H1 (cell line): ENCODE measurements at regions not wholly inside any gene's neighbourhood (a gene's known extent, or its start where the extent isn't known, plus 50 kb on each side); places are given as distances from the start of the nearest gene placed in this dataset.

ENCODE experiments used
- CTCF ChIA-PET: fragments of 300-600 bp; sonication (Branson Sonifier 250); formaldehyde crosslinking; loops from one replicate; lab custom pipeline; 2021; ENCODE audit not compliant: partially characterized antibody; lab: Charles Lee
- POLR2A ChIA-PET: fragments of 300-600 bp; sonication (Branson Sonifier 250); formaldehyde crosslinking; loops from one replicate; lab custom pipeline; 2021; ENCODE audit warnings: inconsistent platforms; ENCODE audit not compliant: partially characterized antibody; lab: Charles Lee
- DNase-seq, 2 experiments: peaks; one replicate each; pipeline versions ENCODE4 v3.0.0 to v3.0.0-alpha.2; 2010 to 2022; ENCODE audit warnings: low spot score in 2 of 2, low read depth in 1 of 2, mixed read lengths in 1 of 2
- FAIRE-seq: peaks from 2 replicates; lab custom pipeline; 2011; peaks lifted over from hg19 to GRCh38; lab: Jason Lieb, UNC
- H2AFZ ChIP-seq: 2 replicates; pipeline ENCODE4 v1.8.1; 2012; ENCODE audit warnings: low read length, inconsistent platforms
- H2AK5ac ChIP-seq: 2 replicates; pipeline ENCODE4 v1.6.1; 2013; ENCODE audit warnings: low read depth, low read length
- H2BK120ac ChIP-seq: replicated peaks from 2 replicates; pipeline ENCODE3; 2013; ENCODE audit warnings: low read depth, low read length, inconsistent platforms
- H2BK12ac ChIP-seq: 2 replicates; pipeline ENCODE4 v1.6.1; 2013; ENCODE audit warnings: low read depth, low read length
- H2BK15ac ChIP-seq: 2 replicates; pipeline ENCODE4 v1.6.1; 2013; ENCODE audit warnings: low read length
- H2BK20ac ChIP-seq: 2 replicates; pipeline ENCODE4 v1.6.1; 2013; ENCODE audit warnings: low read length
- H2BK5ac ChIP-seq: 2 replicates; pipeline ENCODE4 v1.6.1; 2013; ENCODE audit warnings: low read depth, low read length
- H3K14ac ChIP-seq: 2 replicates; pipeline ENCODE4 v1.6.1; 2013; ENCODE audit warnings: inconsistent platforms; ENCODE audit not compliant: insufficient read length
- H3K18ac ChIP-seq: 2 replicates; pipeline ENCODE4 v1.6.1; 2013; ENCODE audit warnings: low read length; ENCODE audit errors: extremely low read depth
- H3K23ac ChIP-seq: 2 replicates; pipeline ENCODE4 v1.6.1; 2013; ENCODE audit warnings: inconsistent platforms; ENCODE audit not compliant: insufficient read length
- H3K23me2 ChIP-seq: 2 replicates; pipeline ENCODE4 v1.6.1; 2013; ENCODE audit warnings: low read depth, low read length
- H3K27ac ChIP-seq: 2 replicates; pipeline ENCODE4 v1.6.1; 2011; ENCODE audit warnings: low read depth, low read length, inconsistent platforms
- H3K27me3 ChIP-seq, 4 experiments: replicated peaks in 1 of 4; 1 replicate in 1 of 4; 2 replicates in 3 of 4; pipeline versions ENCODE4 v1.6.1 to v1.8.1; 2011 to 2013; ENCODE audit warnings: low read length in 3 of 4, mild to moderate bottlenecking in 3 of 4, inconsistent platforms in 2 of 4, mixed read lengths in 2 of 4, moderate library complexity in 1 of 4; ENCODE audit not compliant: control insufficient read depth in 3 of 4, insufficient read depth in 3 of 4; ENCODE audit errors: extremely low read depth in 1 of 4
- H3K36me3 ChIP-seq, 4 experiments: 2 replicates each; pipeline versions ENCODE4 v1.6.1 to v1.8.1; 2011 to 2013; ENCODE audit warnings: mild to moderate bottlenecking in 4 of 4, low read length in 3 of 4, moderate library complexity in 2 of 4, control low read depth in 1 of 4, inconsistent platforms in 1 of 4; ENCODE audit not compliant: insufficient read depth in 4 of 4, control insufficient read depth in 2 of 4
- H3K4ac ChIP-seq: replicated peaks from 2 replicates; pipeline ENCODE3; 2013; ENCODE audit warnings: low read length, low read depth, mixed read lengths, inconsistent platforms; ENCODE audit not compliant: insufficient read length
- H3K4me1 ChIP-seq, 4 experiments: replicated peaks in 1 of 4; 1 replicate in 1 of 4; 2 replicates in 3 of 4; pipeline versions ENCODE4 v1.6.1 to v1.8.1; 2011 to 2013; ENCODE audit warnings: low read length in 3 of 4, inconsistent platforms in 2 of 4, mixed read lengths in 1 of 4; ENCODE audit not compliant: insufficient read depth in 4 of 4, control insufficient read depth in 3 of 4
- H3K4me2 ChIP-seq, 2 experiments: 2 replicates each; pipeline versions ENCODE4 v1.6.1 to v1.8.1; 2011 to 2013; ENCODE audit warnings: low read depth in 2 of 2, low read length in 2 of 2, control low read depth in 1 of 2, inconsistent platforms in 1 of 2, mild to moderate bottlenecking in 1 of 2; ENCODE audit not compliant: insufficient read depth in 1 of 2
- H3K4me3 ChIP-seq, 4 experiments: fragments of 200-600, 300-600 bp in 1 of 4; sonication (generic), shearing (Covaris generic), sonication (Bioruptor Twin) in 1 of 4; 2 replicates each; pipeline versions ENCODE4 v1.5.1 to v1.8.1; 2011 to 2016; ENCODE audit warnings: low read length in 4 of 4, low read depth in 3 of 4, control low read depth in 2 of 4, inconsistent platforms in 2 of 4, mild to moderate bottlenecking in 2 of 4, mixed read lengths in 1 of 4, moderate library complexity in 1 of 4; ENCODE audit not compliant: insufficient read depth in 2 of 4; ENCODE audit errors: extremely low read depth in 1 of 4
- H3K56ac ChIP-seq: replicated peaks from 2 replicates; pipeline ENCODE3; 2013; ENCODE audit warnings: low read depth, mild to moderate bottlenecking, mixed read lengths, low read length, inconsistent platforms; ENCODE audit not compliant: insufficient read length
- H3K79me1 ChIP-seq: 2 replicates; pipeline ENCODE4 v1.6.1; 2013; ENCODE audit warnings: low read depth, low read length, control low read depth
- H3K79me2 ChIP-seq, 2 experiments: 2 replicates each; pipeline versions ENCODE4 v1.6.1 to v1.8.1; 2012 to 2013; ENCODE audit warnings: low read length in 2 of 2, mild to moderate bottlenecking in 2 of 2, inconsistent platforms in 1 of 2; ENCODE audit not compliant: insufficient read depth in 2 of 2, control insufficient read depth in 1 of 2
- H3K9ac ChIP-seq, 4 experiments: replicated peaks in 1 of 4; 1 replicate in 1 of 4; 2 replicates in 3 of 4; pipeline versions ENCODE4 v1.6.1 to v1.8.1; 2011 to 2013; ENCODE audit warnings: low read depth in 3 of 4, low read length in 3 of 4, control low read depth in 2 of 4, mild to moderate bottlenecking in 2 of 4, moderate library complexity in 2 of 4, inconsistent platforms in 1 of 4; ENCODE audit errors: extremely low read depth in 1 of 4
- H3K9me3 ChIP-seq, 2 experiments: 2 replicates each; pipeline versions ENCODE4 v1.6.1 to v1.8.1; 2012 to 2013; ENCODE audit warnings: mild to moderate bottlenecking in 2 of 2, moderate library complexity in 2 of 2, control low read depth in 1 of 2, inconsistent platforms in 1 of 2, low read depth in 1 of 2, low read length in 1 of 2, mixed read lengths in 1 of 2; ENCODE audit not compliant: insufficient read depth in 2 of 2
- H4K20me1 ChIP-seq, 2 experiments: replicated peaks in 1 of 2; 2 replicates each; pipeline versions ENCODE3 to v1.8.1; 2011 to 2013; ENCODE audit warnings: inconsistent platforms in 2 of 2, low read length in 2 of 2, mild to moderate bottlenecking in 1 of 2; ENCODE audit not compliant: insufficient read depth in 2 of 2, control insufficient read depth in 1 of 2
- H4K5ac ChIP-seq: 2 replicates; pipeline ENCODE4 v1.6.1; 2013; ENCODE audit warnings: low read length, low read depth, mixed read lengths, inconsistent platforms; ENCODE audit not compliant: insufficient read length
- H4K8ac ChIP-seq: 2 replicates; pipeline ENCODE4 v1.8.0; 2013; ENCODE audit warnings: mild to moderate bottlenecking, moderate library complexity, low read length, inconsistent platforms; ENCODE audit not compliant: insufficient read depth; ENCODE audit errors: extremely low read depth
- H4K91ac ChIP-seq: replicated peaks from 2 replicates; pipeline ENCODE3; 2013; ENCODE audit warnings: low read length, mixed read lengths, inconsistent platforms; ENCODE audit not compliant: insufficient read length
- ASH2L ChIP-seq: fragments of 200-600, 300-600 bp; sonication (generic); IDR thresholded peaks from one replicate; pipeline ENCODE4 v1.7.1; 2017; ENCODE audit warnings: low read length
- ATF2 ChIP-seq: IDR thresholded peaks from 2 replicates; pipeline ENCODE4 v1.6.1; 2012; ENCODE audit warnings: low read length, inconsistent platforms
- BCL11A ChIP-seq, 2 experiments: IDR thresholded peaks; one replicate each; pipeline ENCODE4 v1.6.1; 2011; ENCODE audit warnings: low read depth in 2 of 2, low read length in 2 of 2, mild to moderate bottlenecking in 2 of 2
- CHD2 ChIP-seq: IDR thresholded peaks from 2 replicates; pipeline ENCODE4 v1.6.1; 2012; ENCODE audit warnings: low read length, improper control_type of control experiment
- EP300 ChIP-seq, 2 experiments: IDR thresholded peaks; 1 replicate in 1 of 2; 2 replicates in 1 of 2; pipeline ENCODE4 v1.6.1; 2011 to 2012; ENCODE audit warnings: low read depth in 2 of 2, low read length in 2 of 2, mild to moderate bottlenecking in 2 of 2, borderline replicate concordance in 1 of 2, inconsistent platforms in 1 of 2, moderate library complexity in 1 of 2
- FOSL1 ChIP-seq: IDR thresholded peaks from 2 replicates; pipeline ENCODE4 v1.6.1; 2011; ENCODE audit warnings: mild to moderate bottlenecking, low read depth, low read length, moderate library complexity; ENCODE audit not compliant: insufficient read depth
- HDAC2 ChIP-seq, 2 experiments: fragments of 300-600 bp in 1 of 2; sonication (generic) in 1 of 2; IDR thresholded peaks; 2 replicates each; pipeline ENCODE4 v1.6.1; 2011 to 2012; ENCODE audit warnings: low read depth in 2 of 2, low read length in 2 of 2, mild to moderate bottlenecking in 2 of 2, moderate library complexity in 2 of 2, borderline replicate concordance in 1 of 2, inconsistent platforms in 1 of 2
- KDM5A ChIP-seq: fragments of 200-600 bp; IDR thresholded peaks from 2 replicates; pipeline ENCODE4 v1.7.1; 2012; ENCODE audit warnings: mild to moderate bottlenecking, low read length, inconsistent platforms, mixed read lengths
- RBBP5 ChIP-seq: IDR thresholded peaks from 2 replicates; pipeline ENCODE4 v1.7.1; 2012; ENCODE audit warnings: low read depth, mild to moderate bottlenecking, inconsistent platforms, low read length, moderate library complexity, borderline replicate concordance
- TAF7 ChIP-seq: optimal IDR thresholded peaks from 2 replicates; pipeline ENCODE3; 2011; ENCODE audit warnings: low read depth, mild to moderate bottlenecking, inconsistent platforms, low read length, moderate library complexity, borderline replicate concordance
- TBP ChIP-seq: IDR thresholded peaks from 2 replicates; pipeline ENCODE4 v1.6.1; 2011; ENCODE audit warnings: low read depth, low read length, improper control_type of control experiment
- TCF12 ChIP-seq: IDR thresholded peaks from 2 replicates; pipeline ENCODE4 v1.6.1; 2011; ENCODE audit warnings: low read depth, mild to moderate bottlenecking, low read length
- WGBS, 2 experiments: shearing (Covaris generic) in 1 of 2; methylation state at CpG; one replicate each; pipeline versions ENCODE4 v1.1.6 to v1.1.7; 2013 to 2015; ENCODE audit warnings: low lambda C conversion rate in 2 of 2, mixed read lengths in 2 of 2, inconsistent platforms in 1 of 2, low coverage in 1 of 2, missing lambda C conversion rate in 1 of 2; ENCODE audit not compliant: insufficient replicate concordance in 2 of 2, insufficient coverage in 1 of 2, insufficient read length in 1 of 2; ENCODE audit errors: extremely low coverage in 1 of 2, missing lambda C conversion rate in 1 of 2; 5-methylcytosine and 5-hydroxymethylcytosine counted together
- TF ChIP-seq, protein P1 (sequence below): IDR thresholded peaks from 2 replicates; pipeline ENCODE4 v1.6.1; 2012; ENCODE audit warnings: inconsistent platforms

DNA sequence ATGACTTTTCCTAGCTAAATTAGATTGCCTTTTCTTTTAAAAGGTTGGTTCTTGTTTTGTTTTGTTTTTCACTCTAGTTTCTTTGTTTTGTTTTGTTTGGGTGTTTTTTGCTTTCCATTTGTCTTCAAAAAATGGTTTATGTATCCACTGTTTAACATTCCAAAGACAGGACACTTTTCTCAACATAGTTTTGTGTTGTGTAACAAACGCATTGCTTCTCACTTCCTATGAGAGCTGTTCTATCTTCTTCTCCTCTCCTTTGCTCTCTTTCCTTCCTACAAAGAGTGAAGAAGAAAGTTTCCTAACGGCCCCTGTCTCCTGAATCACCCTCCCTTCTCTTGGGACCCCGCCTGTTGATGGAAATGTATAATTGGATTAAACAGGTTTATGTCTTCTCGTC is 539.7 kb downstream of the ACTL7B start:
- no peak overlapping the region for H4K91ac ChIP-seq
- peaks cover 5 to 8% of the 10 kb centered on the region in 2 experiments; a peak in 2 of 4 replicates for H3K9me3 ChIP-seq
- no peak overlapping the region for H2BK15ac ChIP-seq
- H2AFZ ChIP-seq: no peak overlapping the region
- H3K4me3 ChIP-seq: no peak overlapping the region
- WGBS, 2 experiments: 86% methylated on average over 4 of the region's 4 CpGs; no CpG with 5 or more reads in 1 of the 2 experiments
- H3K18ac ChIP-seq: no peak overlapping the region
- H3K56ac ChIP-seq: no peak overlapping the region
- no peak for DNase-seq
- ChIA-PET CTCF (no interaction called here), POLR2A (no interaction called here)
- H3K79me1 ChIP-seq: no peaks in the 10 kb centered on the region
- H3K27ac ChIP-seq: no peak overlapping the region
- no peak overlapping the region for H3K23ac ChIP-seq
- no peak overlapping the region for H3K4me2 ChIP-seq
- H3K36me3 ChIP-seq: no peaks in the 10 kb centered on the region
- H2BK12ac ChIP-seq: no peak overlapping the region
- H3K23me2 ChIP-seq: no peaks in the 10 kb centered on the region; the same call in 1 of the 2 replicates
- no peak overlapping the region for H2BK5ac ChIP-seq
- H4K5ac ChIP-seq: no peak overlapping the region
- FAIRE-seq: no peak
- no peak overlapping the region for H4K8ac ChIP-seq
- no peak overlapping the region for H3K4ac ChIP-seq
- H3K79me2 ChIP-seq: no peaks in the 10 kb centered on the region
- no peak overlapping the region for H3K14ac ChIP-seq
- no peak overlapping the region for H2BK20ac ChIP-seq
- H2BK120ac ChIP-seq: no peak overlapping the region
- H4K20me1 ChIP-seq: no peaks in the 10 kb centered on the region
- H3K27me3 ChIP-seq: no peaks in the 10 kb centered on the region
- H3K4me1 ChIP-seq: no peaks in the 10 kb centered on the region
- no peak overlapping the region for H2AK5ac ChIP-seq
- H3K9ac ChIP-seq: no peak overlapping the region
- no peak for TF ChIP-seq BCL11A (IDR thresholded peaks at IDR 0.05; ENCODE audit: low read depth in 2 of 2, low read length in 2 of 2)
- TF ChIP-seq TCF12: no peak
- no peak for TF ChIP-seq KDM5A
- no peak for TF ChIP-seq FOSL1
- no peak for TF ChIP-seq ASH2L
- TF ChIP-seq CHD2: no peak
- no peak for TF ChIP-seq EP300 (IDR thresholded peaks at IDR 0.05; ENCODE audit: borderline replicate concordance in 1 of 2, low read depth in 2 of 2, low read length in 2 of 2)
- TF ChIP-seq TAF7: no peak
- no peak for TF ChIP-seq TBP
- no peak for TF ChIP-seq RBBP5
- no peak for TF ChIP-seq HDAC2 (IDR thresholded peaks at IDR 0.05; ENCODE audit: borderline replicate concordance in 1 of 2, low read depth in 2 of 2, low read length in 2 of 2)
- TF ChIP-seq ATF2: no peak
- TF ChIP-seq, protein P1, sequence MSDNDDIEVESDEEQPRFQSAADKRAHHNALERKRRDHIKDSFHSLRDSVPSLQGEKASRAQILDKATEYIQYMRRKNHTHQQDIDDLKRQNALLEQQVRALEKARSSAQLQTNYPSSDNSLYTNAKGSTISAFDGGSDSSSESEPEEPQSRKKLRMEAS: no peak
